HG03135 (cell line): ENCODE measurements at regions not wholly inside any gene's neighbourhood (a gene's known extent, or its start where the extent isn't known, plus 50 kb on each side); places are given as distances from the start of the nearest gene placed in this dataset.
"Not testable (repeated sequence)": the region's sequence is repeated elsewhere in the genome, so short reads cannot be mapped to it uniquely, and the experiment has no call there.

Experiments used
- ATAC-seq: cut with Tn5 transposase; IDR thresholded peaks from one replicate; pipeline ENCODE4 v1.9.1; 2021; ENCODE audit warnings: mild to moderate bottlenecking, moderate library complexity; ENCODE audit not compliant: unreplicated experiment

GRCh38 chr17:33986566-33986965, 268.5 kb upstream of the CCL2 start:
- ATAC-seq: no peak

DNA sequence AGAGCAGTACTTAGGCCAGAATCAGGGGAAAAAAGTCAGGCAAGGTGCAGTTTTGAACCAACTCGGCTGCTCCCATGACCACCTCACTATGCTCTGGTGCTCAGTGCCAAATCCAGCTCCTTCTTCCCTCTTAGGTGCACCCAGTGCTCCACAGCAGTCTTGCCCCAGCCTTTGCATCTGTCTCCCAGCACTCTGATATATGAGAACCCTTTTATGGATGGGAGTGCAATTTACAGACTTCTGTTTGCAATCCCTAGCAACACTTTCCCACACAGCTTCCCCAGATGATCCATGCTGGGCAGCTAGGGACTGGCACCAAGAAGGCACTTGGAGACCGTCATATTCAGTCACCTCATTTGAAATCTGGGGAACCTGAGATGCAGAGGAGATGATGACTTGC, 267.9 kb upstream of the CCL2 start:
- no peak for ATAC-seq

DNA sequence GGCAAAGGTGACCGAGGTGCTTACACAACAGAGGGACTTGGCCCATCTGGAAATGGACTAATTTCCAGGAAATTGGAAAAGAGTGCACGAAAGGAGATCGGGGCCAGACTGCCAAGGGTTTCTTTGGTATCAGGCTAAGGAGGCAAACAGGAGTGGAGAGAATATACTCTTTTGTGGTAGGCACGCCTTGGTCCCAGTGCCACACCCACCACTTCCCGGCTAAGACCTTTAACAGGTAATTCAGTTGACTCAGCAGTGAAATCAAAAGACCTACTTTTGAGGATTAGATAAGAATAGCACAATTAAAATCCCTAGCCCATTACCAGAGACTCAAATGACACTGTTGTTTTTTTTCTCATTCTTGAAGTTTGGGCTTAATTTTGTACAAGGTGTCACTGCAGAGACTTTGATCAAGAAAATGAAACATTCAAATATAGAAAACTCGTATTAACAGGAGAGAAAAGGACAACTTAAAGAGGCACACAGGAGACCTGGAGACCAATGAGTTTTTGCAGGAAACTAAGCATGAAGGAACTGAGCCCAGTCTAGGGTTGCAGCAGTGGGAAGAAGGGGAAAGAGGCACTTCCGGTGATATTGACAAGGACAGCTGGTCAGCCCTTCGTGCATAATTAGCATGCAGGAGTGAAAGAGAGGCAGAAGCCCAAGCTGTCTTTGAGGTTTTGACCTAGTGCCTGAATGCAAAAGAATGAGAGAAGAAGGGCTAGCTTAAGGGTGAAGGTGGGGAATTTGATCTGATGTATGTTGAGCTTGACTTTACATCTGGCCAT, 265.5 kb upstream of the CCL2 start:
- ATAC-seq: no peak

- no peak for ATAC-seq
Measured at GRCh38 chr17:33990943-33991706, 264.0 kb upstream of the CCL2 start.

- no peak for ATAC-seq
Measured at GRCh38 chr17:33992113-33992512, 263.0 kb upstream of the CCL2 start.

GRCh38 chr17:34000639-34001038, 254.4 kb upstream of the CCL2 start:
- ATAC-seq: no peak

DNA sequence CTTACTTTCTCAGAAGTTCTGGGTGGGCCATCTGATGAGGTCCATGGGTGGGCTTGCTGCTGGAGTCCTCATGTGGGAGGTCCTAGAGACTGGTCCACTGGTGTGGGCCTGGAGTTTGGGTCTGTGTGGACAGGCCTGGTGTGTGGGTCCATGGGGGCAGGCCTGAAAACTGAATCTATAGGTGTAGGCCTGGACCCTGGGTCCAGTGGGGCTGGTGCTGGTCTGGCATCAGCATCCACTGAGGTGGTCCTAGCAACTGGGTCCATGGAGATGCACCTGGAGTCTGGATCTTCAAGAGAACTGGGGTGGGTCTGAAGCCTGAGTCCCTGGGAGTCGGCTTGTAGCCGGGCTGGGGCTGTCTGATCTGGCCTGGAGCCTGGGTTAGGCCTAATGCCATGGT, 253.8 kb upstream of the CCL2 start:
- no peak for ATAC-seq

DNA sequence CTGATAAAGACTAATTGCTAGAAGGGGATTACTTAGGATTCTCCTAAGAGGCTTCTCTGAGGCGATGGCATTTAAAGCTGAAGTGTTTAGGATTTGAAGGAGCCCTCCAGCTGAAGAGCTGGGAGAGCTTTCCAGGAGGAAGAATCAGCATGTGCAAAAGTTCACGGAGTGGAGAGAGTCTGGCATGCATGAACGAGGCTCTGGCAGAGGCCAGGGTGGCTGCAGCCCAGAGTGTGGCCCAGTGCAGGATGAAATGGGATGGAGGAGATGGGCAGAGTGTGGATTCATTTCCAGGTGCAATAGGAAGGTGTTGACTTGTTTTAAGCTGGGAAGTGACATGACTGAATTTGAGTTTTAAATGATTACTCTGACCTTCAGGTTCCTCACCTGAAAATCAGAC, 249.0 kb upstream of the CCL2 start:
- ATAC-seq: no peak

DNA sequence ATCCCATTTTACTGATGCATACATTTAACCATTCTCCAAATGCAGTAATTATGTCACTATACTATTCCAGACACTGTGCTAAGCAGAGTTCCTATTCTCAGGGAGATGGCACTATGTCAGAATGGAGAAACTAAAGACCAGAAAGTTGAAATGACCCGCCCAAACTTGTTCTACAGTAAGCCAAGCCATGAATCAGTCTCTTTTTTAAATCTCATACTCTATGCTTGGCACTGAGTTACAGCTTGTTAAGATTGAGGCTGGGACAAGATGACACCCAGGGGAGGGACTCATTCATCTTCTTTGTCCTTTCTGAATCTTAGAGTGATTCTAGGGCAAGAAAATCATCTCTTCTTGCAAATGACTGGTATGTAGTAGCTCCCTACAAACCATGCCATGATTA, 247.0 kb upstream of the CCL2 start:
- no peak for ATAC-seq

DNA sequence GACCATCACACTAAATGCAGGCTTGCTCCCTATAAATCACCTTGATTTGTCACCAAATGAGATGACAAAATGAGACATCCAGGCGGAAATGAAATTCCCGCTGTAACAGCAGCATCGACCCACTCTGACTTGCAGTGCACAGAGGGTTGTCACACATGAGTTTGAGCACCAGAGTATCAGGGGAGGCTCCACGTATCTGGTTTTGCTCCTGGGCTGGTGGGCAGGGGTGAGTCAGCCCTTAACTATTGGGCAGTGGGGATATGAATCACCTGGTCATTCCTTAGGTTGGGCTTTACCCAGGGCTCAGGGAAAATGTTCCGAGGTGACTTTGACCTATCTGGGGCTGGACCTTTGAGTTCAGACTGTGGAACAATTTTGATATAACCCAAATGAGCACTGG, 245.2 kb upstream of the CCL2 start:
- ATAC-seq: no peak

DNA sequence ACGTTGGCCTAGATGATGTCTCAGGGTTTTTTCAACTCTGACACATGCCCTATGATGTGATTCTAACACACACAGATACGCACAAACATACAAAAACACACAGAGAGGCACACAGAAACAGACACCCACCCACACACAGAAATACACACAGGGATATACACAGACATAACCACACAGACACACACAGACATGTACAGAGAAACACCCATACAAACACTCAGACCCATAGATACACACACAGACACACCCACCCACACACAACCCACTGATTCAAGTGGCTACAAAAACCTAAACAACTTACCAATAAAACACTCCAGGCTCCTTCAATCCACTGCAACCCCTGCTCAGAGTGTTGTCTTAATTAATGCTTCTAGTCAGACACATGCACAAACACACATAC, 244.6 kb upstream of the CCL2 start:
- ATAC-seq: no peak

DNA sequence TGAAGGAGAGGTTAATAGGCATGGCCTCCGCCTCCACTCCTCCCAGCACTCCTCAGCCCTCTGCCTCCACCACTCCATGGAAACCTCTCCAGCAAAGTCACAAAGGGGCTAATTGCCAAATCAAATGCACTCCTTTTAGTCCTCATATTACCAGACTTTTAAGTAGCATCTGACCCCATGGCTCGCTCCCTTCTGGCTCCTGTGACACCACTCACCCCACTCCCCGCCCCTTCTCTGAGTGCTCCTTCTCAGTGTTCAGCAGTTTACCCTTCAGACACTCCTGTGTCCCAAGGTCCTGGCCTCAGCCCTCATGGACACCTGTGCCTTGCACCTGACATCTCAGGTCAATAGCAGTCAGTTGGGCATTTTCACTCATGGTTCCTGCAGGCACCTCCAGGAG, 243.5 kb upstream of the CCL2 start:
- no peak for ATAC-seq

GRCh38 chr17:34012709-34013375, 242.2 kb upstream of the CCL2 start:
- no peak for ATAC-seq

- ATAC-seq: no peak
Measured at GRCh38 chr17:34015253-34015652, 239.8 kb upstream of the CCL2 start.

DNA sequence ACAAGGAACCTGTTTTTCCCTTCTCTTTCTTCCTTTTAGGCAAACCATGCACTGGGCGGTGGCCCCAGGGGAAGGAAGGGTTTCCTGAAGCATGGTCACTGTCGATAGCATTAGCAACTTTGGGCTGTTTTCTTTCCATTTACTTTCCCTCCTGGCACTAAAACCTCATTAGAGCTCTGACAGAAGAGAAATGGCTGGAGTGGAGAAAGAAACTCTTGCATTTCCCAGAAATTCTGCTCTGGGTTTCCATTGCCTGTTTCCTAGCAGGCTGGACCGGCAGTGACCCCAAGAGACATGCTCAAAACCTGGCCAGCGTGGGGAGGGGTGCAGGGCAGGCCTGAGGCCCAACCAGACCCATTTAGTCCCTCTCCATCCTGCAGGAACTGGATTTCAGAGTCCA, 230.7 kb upstream of the CCL2 start:
- no peak for ATAC-seq

- no peak for ATAC-seq
Measured at GRCh38 chr17:34024806-34025551, 230.1 kb upstream of the CCL2 start.

DNA sequence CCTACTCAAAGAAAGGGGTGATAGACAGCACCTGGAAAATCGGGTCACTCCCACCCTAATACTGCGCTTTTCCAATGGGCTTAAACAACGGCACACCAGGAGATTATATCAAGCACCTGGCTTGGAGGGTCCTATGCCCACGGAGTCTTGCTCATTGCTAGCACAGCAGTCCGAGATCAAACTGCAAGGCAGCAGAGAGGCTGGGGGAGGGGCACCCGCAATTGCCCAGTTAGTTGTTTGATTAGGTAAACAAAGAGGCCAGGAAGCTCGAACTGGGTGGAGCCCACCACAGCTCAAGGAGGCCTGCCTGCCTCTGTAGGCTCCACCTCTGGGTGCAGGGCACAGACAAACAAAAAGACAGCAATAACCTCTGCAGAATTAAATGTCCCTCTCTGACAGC, 224.5 kb upstream of the CCL2 start:
- not testable (repeated sequence) for ATAC-seq

GRCh38 chr17:34032305-34032704, 222.8 kb upstream of the CCL2 start:
- ATAC-seq: not testable (repeated sequence)

DNA sequence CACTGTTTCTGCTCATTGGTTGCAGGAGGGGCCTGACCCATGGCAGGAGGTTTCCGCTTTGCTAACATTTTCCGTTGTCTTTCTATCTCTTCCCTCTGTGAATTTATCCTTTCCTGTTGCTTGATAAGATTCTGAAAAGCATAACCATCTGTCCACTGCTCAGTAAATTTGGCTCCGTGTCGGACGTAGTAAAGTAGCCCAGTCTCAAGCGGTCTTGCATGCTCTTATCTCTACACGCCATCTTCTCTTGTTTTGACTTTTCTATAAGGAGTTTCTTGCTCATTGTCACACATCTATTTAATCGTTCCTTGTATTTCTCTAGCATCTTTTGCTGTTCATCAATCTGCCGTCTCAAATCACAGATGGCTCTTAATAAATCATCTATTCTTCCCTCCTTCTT, 216.3 kb upstream of the CCL2 start:
- not testable (repeated sequence) for ATAC-seq

GRCh38 chr17:34039213-34039612, 215.9 kb upstream of the CCL2 start:
- not testable (repeated sequence) for ATAC-seq
